BE2C (cell line): ENCODE measurements at regions not wholly inside any gene's neighbourhood (a gene's known extent, or its start where the extent isn't known, plus 50 kb on each side); places are given as distances from the start of the nearest gene placed in this dataset.

Source experiments
- DNase-seq: peaks from one replicate; pipeline ENCODE4 v3.0.0-alpha.2; 2020
- H3K27me3 ChIP-seq: fragments of 250-450 bp; sonication (Bioruptor Pico); 2 replicates; pipeline ENCODE4 v1.5.1; 2020; ENCODE audit warnings: mild to moderate bottlenecking
- H3K36me3 ChIP-seq: fragments of 250-450 bp; sonication (Bioruptor Pico); 2 replicates; pipeline ENCODE4 v1.5.1; 2020; ENCODE audit warnings: mild to moderate bottlenecking
- H3K4me1 ChIP-seq: fragments of 250-450 bp; sonication (Bioruptor Pico); 2 replicates; pipeline ENCODE4 v1.5.1; 2020
- H3K4me3 ChIP-seq: 2 replicates; pipeline ENCODE4 v1.5.1; 2011; ENCODE audit warnings: low read depth, low read length
- H3K9me3 ChIP-seq: fragments of 250-450 bp; sonication (Bioruptor Pico); 2 replicates; pipeline ENCODE4 v1.5.1; 2020
- CTCF ChIP-seq: IDR thresholded peaks from 2 replicates; pipeline ENCODE4 v1.5.1; 2012; ENCODE audit warnings: mild to moderate bottlenecking, low read depth, low read length

- no peak for TF ChIP-seq CTCF
- Histone ChIP-seq H3K4me3 (no peak overlapping the region), H3K36me3 (no peaks in the 10 kb centered on the region), H3K9me3 (no peaks in the 10 kb centered on the region), H3K27me3 (no peaks in the 10 kb centered on the region), H3K4me1 (no peaks in the 10 kb centered on the region)
- no peak for DNase-seq
These were observed 57.2 kb upstream of the LRRC55 start for GRCh38 chr11:57124505-57124904.

GRCh38 chr11:57124917-57125316 is 56.8 kb upstream of the LRRC55 start:
- no peaks in the 10 kb centered on the region for H3K36me3 ChIP-seq
- DNase-seq = no peak
- no peaks in the 10 kb centered on the region for H3K4me1 ChIP-seq
- H3K27me3 ChIP-seq = no peaks in the 10 kb centered on the region
- no peaks in the 10 kb centered on the region for H3K9me3 ChIP-seq
- H3K4me3 ChIP-seq = no peak overlapping the region
- no peak for TF ChIP-seq CTCF

GRCh38 chr11:57126766-57127400 is 54.9 kb upstream of the LRRC55 start:
- Histone ChIP-seq H3K4me1 (no peaks in the 10 kb centered on the region), H3K9me3 (no peaks in the 10 kb centered on the region), H3K27me3 (no peaks in the 10 kb centered on the region), H3K36me3 (no peaks in the 10 kb centered on the region), H3K4me3 (no peak overlapping the region)
- TF ChIP-seq CTCF = no peak
- no peak for DNase-seq

GRCh38 chr11:57131080-57131790 is 50.5 kb upstream of the LRRC55 start:
- Histone ChIP-seq H3K36me3 (no peaks in the 10 kb centered on the region), H3K9me3 (no peaks in the 10 kb centered on the region), H3K4me1 (no peaks in the 10 kb centered on the region), H3K4me3 (no peak overlapping the region), H3K27me3 (no peaks in the 10 kb centered on the region)
- peak; percentile 69 for TF ChIP-seq CTCF
- DNase-seq = peak; percentile 38
